ENCODE measurements at regions not wholly inside any gene's neighbourhood (a gene's known extent, or its start where the extent isn't known, plus 50 kb on each side); places are given as distances from the start of the nearest gene placed in this dataset.
"Not testable (repeated sequence)": the region's sequence is repeated elsewhere in the genome, so short reads cannot be mapped to it uniquely, and the experiment has no call there.

GRCh38 chr5:7261900-7262299, 134.0 kb upstream of the ADCY2 start:
- peaks cover 0 to 21% of the 10 kb centered on the region in 2 donors for H3K9me3 ChIP-seq
- no peak overlapping the region for H3K27ac ChIP-seq
- no peak overlapping the region for H3K4me3 ChIP-seq
- no peak for TF ChIP-seq CTCF (IDR thresholded peaks at IDR 0.05)
- H3K4me1 ChIP-seq: no peaks in the 10 kb centered on the region
- H3K36me3 ChIP-seq: no peaks in the 10 kb centered on the region
- no peaks in the 10 kb centered on the region for H3K27me3 ChIP-seq
- no peak for DNase-seq (ENCODE audit: low spot score)

DNA sequence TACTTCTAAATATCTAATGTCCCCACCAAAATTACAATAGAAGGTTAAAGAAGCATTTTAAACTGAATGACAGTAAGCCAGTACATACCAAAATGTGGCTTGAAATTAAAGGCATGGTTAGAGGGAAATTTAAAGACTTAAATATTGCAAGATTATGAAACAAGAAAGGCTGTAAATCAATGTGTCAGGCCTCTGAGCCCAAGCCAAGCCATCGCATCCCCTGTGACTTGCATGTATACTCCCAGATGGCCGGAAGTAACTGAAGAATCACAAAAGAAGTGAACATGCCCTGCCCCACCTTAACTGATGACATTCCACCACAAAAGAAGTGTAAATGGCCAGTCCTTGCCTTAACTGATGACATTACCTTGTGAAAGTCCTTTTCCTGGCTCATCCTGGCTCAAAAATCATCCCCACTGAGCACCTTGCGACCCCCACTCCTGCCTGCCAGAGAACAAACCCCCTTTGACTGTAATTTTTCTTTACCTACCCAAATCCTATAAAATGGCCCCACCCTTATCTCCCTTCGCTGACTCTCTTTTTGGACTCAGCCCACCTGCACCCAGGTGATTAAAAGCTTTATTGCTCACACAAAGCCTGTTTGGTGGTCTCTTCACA, 132.4 kb upstream of the ADCY2 start:
- H3K36me3 ChIP-seq; H3K27ac ChIP-seq; H3K4me1 ChIP-seq; H3K27me3 ChIP-seq; DNase-seq (ENCODE audit: low spot score); H3K4me3 ChIP-seq: not testable (repeated sequence)
- peaks cover 0 to 21% of the 10 kb centered on the region in 2 donors for H3K9me3 ChIP-seq

DNA sequence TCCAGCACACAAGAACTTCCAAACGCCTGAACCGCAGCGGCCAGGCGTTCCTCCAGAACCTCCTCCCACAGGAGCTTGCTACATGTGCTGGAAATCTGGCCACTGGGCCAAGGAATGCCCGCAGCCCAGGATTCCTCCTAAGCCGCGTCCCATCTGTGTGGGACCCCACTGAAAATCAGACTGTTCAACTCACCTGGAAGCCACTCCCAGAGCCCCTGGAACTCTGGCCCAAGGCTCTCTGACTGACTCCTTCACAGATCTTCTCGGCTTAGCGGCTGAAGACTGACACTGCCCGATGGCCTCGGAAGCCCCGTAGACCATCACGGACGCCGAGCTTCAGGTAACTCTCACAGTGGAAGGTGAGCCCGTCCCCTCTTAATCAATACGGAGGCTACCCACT, 130.2 kb upstream of the ADCY2 start:
- not testable (repeated sequence) for H3K27me3 ChIP-seq; H3K4me1 ChIP-seq; H3K4me3 ChIP-seq; H3K36me3 ChIP-seq; DNase-seq (ENCODE audit: low spot score); H3K27ac ChIP-seq
- H3K9me3 ChIP-seq: peaks cover 0 to 15% of the 10 kb centered on the region in 2 donors

GRCh38 chr5:7268722-7269121, 127.2 kb upstream of the ADCY2 start:
- not testable (repeated sequence) for H3K4me1 ChIP-seq; H3K36me3 ChIP-seq; H3K27me3 ChIP-seq; H3K9me3 ChIP-seq; DNase-seq (ENCODE audit: low spot score); H3K4me3 ChIP-seq; H3K27ac ChIP-seq

GRCh38 chr5:7269591-7270274, 126.2 kb upstream of the ADCY2 start:
- no peak overlapping the region for H3K4me3 ChIP-seq
- no peak overlapping the region for H3K27ac ChIP-seq
- TF ChIP-seq CTCF (IDR thresholded peaks at IDR 0.05): no peak
- H3K36me3 ChIP-seq: no peaks in the 10 kb centered on the region
- DNase-seq (ENCODE audit: low spot score): no peak
- no peaks in the 10 kb centered on the region for H3K27me3 ChIP-seq
- H3K9me3 ChIP-seq: no peaks in the 10 kb centered on the region
- no peaks in the 10 kb centered on the region for H3K4me1 ChIP-seq

- no peak for TF ChIP-seq CTCF (IDR thresholded peaks at IDR 0.05)
- Histone ChIP-seq H3K4me3 (no peak overlapping the region), H3K4me1 (no peaks in the 10 kb centered on the region), H3K27ac (no peak overlapping the region), H3K9me3 (no peaks in the 10 kb centered on the region), H3K27me3 (no peaks in the 10 kb centered on the region), H3K36me3 (no peaks in the 10 kb centered on the region)
- DNase-seq (ENCODE audit: low spot score): no peak
These were observed 124.4 kb upstream of the ADCY2 start for GRCh38 chr5:7271435-7272084.

GRCh38 chr5:7272408-7272965, 123.5 kb upstream of the ADCY2 start:
- DNase-seq (ENCODE audit: low spot score): no peak
- Histone ChIP-seq H3K36me3 (no peaks in the 10 kb centered on the region), H3K27me3 (no peaks in the 10 kb centered on the region), H3K27ac (no peak overlapping the region), H3K4me1 (no peaks in the 10 kb centered on the region), H3K4me3 (no peak overlapping the region), H3K9me3 (no peaks in the 10 kb centered on the region)
- TF ChIP-seq CTCF (IDR thresholded peaks at IDR 0.05): no peak

Measured in right atrium auricular region (tissue), 2 donors.